Right ventricle myocardium superior (tissue), 1 donor: ENCODE measurements at regions not wholly inside any gene's neighbourhood (a gene's known extent, or its start where the extent isn't known, plus 50 kb on each side); places are given as distances from the start of the nearest gene placed in this dataset.
"Not testable (repeated sequence)": the region's sequence is repeated elsewhere in the genome, so short reads cannot be mapped to it uniquely, and the experiment has no call there.

Experiments used
- ATAC-seq: fragments of 200-7000 bp; cut with Tn5 transposase; one replicate; pipeline ENCODE4 v1.9.1; 2020; ENCODE audit warnings: mild to moderate bottlenecking; ENCODE audit not compliant: poor library complexity
- DNase-seq: peaks from one replicate; pipeline ENCODE4 v3.0.0-alpha.2; 2020
- intact Hi-C: fragments of 100-400 bp; cut with DNase I; formaldehyde crosslinking; loops from one replicate; pipeline ENCODE4 v1.11.2; 2022
- donor health status: DM: no; HTN: yes; CAD: no; lungs with severe emphysema.

- ATAC-seq, result peak; percentile 55
- DNase-seq, result no peak
- intact Hi-C loops, result no loop called here
These were observed 68.0 kb upstream of the MBNL1 start for GRCh38 chr3:152200476-152201420.

DNA sequence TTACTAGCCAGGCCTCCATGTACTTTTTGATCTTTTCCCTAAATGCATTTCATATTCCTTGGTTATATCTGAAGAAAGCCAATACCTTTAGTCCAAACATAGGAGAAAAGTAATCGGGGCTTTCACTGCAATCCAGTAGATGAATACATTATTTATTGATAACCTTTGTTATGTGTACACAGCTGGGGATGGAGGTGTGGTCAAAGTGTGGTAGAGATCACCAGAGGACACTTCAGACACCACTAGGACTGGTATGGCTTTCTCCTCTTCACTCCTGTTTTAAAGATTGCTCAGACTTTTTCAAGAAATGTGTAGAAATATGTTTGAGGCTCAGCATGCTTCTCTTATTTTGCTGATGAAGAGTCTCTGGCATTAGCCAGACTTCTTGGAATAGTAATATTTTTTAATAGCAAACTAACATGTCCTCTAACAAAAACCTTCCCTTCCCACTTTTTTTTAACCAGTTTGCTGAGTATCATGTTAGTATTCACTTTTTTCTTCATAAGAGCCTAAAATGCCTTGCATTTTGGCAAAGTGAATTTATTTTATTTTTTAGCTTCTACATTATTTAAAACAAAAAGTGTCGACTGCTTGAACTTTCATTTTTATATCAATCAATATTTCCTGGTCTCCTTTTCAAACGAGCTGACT is 65.6 kb upstream of the MBNL1 start:
- DNase-seq (no peak), ATAC-seq (peak; percentile 40)
- intact Hi-C loops, result no loop called here

- DNase-seq (no peak), ATAC-seq (no peak)
- intact Hi-C loops, result no loop called here
These were observed 65.1 kb upstream of the MBNL1 start for GRCh38 chr3:152203652-152204051.

GRCh38 chr3:152204218-152204617 is 64.5 kb upstream of the MBNL1 start:
- ATAC-seq, result no peak
- intact Hi-C loops, result no loop called here
- DNase-seq, result no peak

GRCh38 chr3:152205097-152205593 is 63.6 kb upstream of the MBNL1 start:
- DNase-seq (no peak), ATAC-seq (peak; percentile 45)
- intact Hi-C loops, result no loop called here

- ATAC-seq (no peak), DNase-seq (no peak)
- intact Hi-C loops, result no loop called here
These were observed 62.4 kb upstream of the MBNL1 start for GRCh38 chr3:152206243-152206760.

DNA sequence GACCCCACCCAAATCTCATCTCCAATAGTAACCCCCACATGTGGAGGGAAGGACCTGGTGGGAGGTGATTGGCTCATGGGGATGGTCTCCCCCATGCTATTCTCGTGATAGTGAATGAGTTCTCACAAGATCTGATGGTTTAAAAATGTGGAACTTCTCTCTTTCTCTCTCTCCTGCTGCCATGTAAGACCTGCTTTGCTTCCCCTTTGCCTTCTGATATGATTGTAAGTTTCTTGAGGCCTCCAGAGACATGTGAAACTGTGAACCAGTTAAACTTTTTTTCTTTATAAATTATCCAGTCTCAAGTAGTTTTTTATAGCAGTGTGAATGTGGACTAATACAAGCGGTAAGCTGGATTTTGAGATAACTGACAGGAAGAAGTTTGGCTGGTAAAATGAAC is 60.3 kb upstream of the MBNL1 start:
- intact Hi-C loops, result no loop called here
- DNase-seq (no peak), ATAC-seq (no peak)

- intact Hi-C loops, result no loop called here
- DNase-seq, result no peak
- ATAC-seq, result no peak
These were observed 59.7 kb upstream of the MBNL1 start for GRCh38 chr3:152209060-152209459.

DNA sequence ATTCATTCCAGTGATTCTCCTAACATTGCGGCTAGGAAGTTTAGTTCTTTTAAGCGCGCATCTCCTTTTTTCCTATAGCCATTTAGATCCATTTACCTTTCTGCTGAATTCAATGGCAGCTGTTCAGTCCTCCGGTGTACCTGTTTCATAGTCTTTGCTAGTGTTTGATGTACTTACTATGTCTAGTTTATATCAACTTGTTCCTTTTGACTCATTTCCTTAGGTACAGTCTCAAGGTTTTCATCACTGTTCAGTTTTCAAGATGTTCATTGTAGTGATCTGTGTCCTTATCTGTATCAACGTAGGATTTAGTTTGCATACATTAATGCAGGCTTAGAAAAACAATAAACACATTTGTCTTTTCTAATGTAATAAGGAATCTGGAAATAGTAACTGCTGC is 59.0 kb upstream of the MBNL1 start:
- ATAC-seq (no peak), DNase-seq (no peak)
- intact Hi-C loops, result no loop called here

DNA sequence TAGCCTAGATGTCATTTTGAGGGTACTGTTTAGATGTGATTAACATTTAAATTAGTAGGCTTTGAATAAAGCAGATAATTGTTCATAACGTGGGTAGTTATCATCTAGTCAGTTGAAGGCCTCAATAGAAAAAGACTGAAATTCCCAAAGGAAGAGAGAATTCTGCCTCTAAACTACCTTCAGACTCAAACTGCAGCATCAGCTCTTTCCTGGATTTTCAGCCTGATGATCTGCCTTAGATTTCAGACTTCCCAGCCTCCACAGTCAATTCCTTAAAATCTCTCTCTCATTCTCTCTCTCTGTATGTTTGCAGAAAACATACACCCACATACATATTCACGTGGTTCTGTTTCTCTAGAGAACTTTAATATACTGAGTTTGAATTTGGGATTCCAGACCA is 58.0 kb upstream of the MBNL1 start:
- ATAC-seq, result no peak
- intact Hi-C loops, result no loop called here

DNA sequence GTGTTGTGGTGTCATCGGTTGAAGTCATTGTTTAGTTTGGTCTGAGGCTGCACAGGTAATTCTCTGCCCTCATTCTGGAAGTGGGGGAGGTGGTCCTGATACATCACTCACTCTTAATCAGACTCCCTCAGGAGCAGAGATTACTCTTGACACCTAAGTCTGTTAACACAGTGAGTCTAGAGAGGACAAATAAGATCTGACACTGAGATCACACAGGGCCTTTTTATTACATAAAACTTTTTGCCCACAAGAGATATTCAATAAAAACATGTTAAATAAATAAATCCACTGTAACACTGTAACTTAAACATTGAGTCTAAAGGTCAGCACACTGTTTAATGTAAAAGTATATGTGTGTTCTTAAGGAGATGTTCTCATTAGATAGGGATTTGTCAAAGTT is 57.1 kb upstream of the MBNL1 start:
- ATAC-seq, result no peak
- no peak for DNase-seq
- intact Hi-C loops, result no loop called here

More for the DNA sequence above, 58.0 kb upstream of the MBNL1 start:
- no peak for DNase-seq

GRCh38 chr3:152213203-152213602 is 55.5 kb upstream of the MBNL1 start:
- DNase-seq (no peak), ATAC-seq (no peak)

DNA sequence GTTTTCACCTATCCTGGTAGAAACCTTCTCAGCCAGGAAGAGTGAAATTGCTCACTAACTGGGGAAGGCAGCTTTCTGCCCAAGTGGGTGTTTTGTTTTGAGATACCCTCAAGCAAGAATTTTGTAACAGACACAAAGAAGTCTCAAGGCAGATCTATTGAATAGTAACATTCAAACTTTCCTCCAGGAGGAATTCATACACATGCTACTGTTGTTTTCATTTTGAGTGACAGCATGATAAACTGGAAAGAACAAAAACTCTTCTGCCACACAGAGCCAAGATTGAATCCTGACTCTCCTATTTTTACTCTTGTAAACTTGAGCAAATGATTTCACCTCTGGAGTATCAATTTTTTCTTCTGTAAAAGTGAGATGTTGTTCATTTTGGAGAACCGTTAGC is 54.8 kb upstream of the MBNL1 start:
- intact Hi-C loops, result no loop called here
- ATAC-seq, result no peak
- DNase-seq, result no peak

More at GRCh38 chr3:152213203-152213602, 55.5 kb upstream of the MBNL1 start:
- intact Hi-C loops, result no loop called here

DNA sequence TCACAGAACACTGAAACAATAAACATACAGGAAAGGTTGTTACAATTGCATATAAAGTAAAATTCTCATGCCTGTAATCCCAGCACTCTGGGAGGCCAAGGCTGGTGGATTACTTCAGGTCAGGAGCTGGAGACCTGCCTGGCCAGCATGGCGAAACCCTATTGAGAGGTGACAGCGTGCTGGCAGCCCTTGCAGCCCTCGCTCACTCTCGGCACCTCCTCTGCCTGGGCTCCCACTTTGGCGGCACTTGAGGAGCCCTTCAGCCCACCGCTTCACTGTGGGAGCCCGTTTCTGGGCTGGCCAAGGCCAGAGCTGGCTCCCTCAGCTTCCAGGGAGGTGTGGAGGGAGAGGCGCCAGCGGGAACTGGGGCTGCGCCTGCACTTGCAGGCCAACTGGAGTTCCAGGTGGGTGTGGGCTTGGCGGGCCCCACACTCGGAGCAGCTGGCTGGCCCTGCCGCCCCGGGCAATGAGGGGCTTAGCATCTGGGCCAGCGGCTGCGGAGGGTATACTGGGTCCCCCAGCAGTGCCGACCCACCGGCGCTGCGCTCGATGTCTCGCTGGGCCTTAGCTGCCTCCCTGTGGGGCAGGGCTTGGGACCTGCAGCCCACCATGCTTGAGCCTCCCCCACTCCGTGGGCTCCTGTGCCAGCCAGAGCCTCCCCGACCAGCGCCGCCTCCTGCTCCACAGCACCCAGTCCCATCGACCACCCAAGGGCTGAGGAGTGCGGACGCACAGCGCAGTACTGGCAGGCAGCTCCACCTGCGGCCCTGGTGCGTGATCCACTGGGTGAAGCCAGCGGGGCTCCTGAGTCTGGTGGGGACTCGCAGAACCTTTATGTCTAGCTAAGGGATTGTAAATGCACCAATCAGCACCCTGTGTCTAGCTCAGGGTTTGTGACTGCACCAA is 51.5 kb upstream of the MBNL1 start:
- ATAC-seq, intact Hi-C loops: not testable (repeated sequence)

DNA sequence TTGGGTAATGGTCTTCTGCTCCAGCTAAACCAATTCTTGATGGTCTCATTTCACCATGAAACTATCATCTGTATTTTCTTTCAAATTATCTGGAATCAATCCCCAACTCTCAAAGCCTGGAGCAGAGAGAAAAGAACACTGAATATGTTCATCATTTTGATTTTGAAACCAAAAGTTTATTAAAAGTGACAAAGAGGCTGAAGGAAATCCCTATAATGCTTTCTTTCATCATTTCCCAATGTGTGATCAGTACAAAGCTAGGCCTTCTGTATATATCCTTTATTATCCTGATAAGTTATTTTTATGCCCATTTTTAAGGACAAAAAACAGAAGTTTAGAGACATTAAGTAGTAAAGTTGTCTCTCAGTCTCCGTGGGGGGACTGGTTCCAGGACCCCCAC is 50.1 kb upstream of the MBNL1 start:
- intact Hi-C loops, result no loop called here
- ATAC-seq, result no peak
- DNase-seq, result no peak

More for the DNA sequence above, 51.5 kb upstream of the MBNL1 start:
- DNase-seq, result peak; percentile 25
